ENCODE measurements at regions not wholly inside any gene's neighbourhood (a gene's known extent, or its start where the extent isn't known, plus 50 kb on each side); places are given as distances from the start of the nearest gene placed in this dataset.

- no peak overlapping the region for H3K27ac ChIP-seq (ENCODE audit: low read depth, low read length, poor library complexity, severe bottlenecking)
- BruUV-seq (replicated peaks) = no TSS peak
- H3K4me3 ChIP-seq (ENCODE audit: low read depth, low read length, poor library complexity, severe bottlenecking) = no peak overlapping the region
- CTCF ChIA-PET = no interaction called here
- POLR2A ChIA-PET (ENCODE audit: low non-redundant PET) = no interaction called here
- intact Hi-C loops (cut with micrococcal nuclease; ENCODE audit: unreplicated experiment) = no loop called here
- no peak for TF ChIP-seq EZH2 (IDR thresholded peaks at IDR 0.05; ENCODE audit: borderline replicate concordance, low read depth, low read length, poor library complexity, severe bottlenecking)
- TF ChIP-seq CTCF (conservative IDR thresholded peaks at IDR 0.05; ENCODE audit: low read depth, low read length) = no peak
- H3K4me1 ChIP-seq (ENCODE audit: insufficient read depth, low read length, poor library complexity, severe bottlenecking) = no peaks in the 10 kb centered on the region
- no peaks in the 10 kb centered on the region for H3K27me3 ChIP-seq (replicated peaks; ENCODE audit: insufficient read depth, low read depth, low read length, poor library complexity)
- no peaks in the 10 kb centered on the region for H3K36me3 ChIP-seq (ENCODE audit: insufficient read depth, low read length, poor library complexity, severe bottlenecking)
- no peaks in the 10 kb centered on the region for H3K9me3 ChIP-seq (ENCODE audit: low read depth, low read length, poor library complexity, severe bottlenecking)
- DNase-seq (ENCODE audit: low spot score) = no peak
These were observed 120.7 kb downstream of the TM2D1 start for GRCh38 chr1:61604261-61604660.

GRCh38 chr1:61602663-61603062, 122.3 kb downstream of the TM2D1 start:
- H3K9me3 ChIP-seq (ENCODE audit: low read depth, low read length, poor library complexity, severe bottlenecking) = no peaks in the 10 kb centered on the region
- ChIA-PET CTCF (no interaction called here), POLR2A (ENCODE audit: low non-redundant PET) (no interaction called here)
- H3K4me3 ChIP-seq (ENCODE audit: low read depth, low read length, poor library complexity, severe bottlenecking) = no peak overlapping the region
- no peaks in the 10 kb centered on the region for H3K4me1 ChIP-seq (ENCODE audit: insufficient read depth, low read length, poor library complexity, severe bottlenecking)
- H3K27ac ChIP-seq (ENCODE audit: low read depth, low read length, poor library complexity, severe bottlenecking) = no peak overlapping the region
- BruUV-seq (replicated peaks) = no TSS peak
- intact Hi-C loops (cut with micrococcal nuclease; ENCODE audit: unreplicated experiment) = no loop called here
- TF ChIP-seq CTCF (conservative IDR thresholded peaks at IDR 0.05; ENCODE audit: low read depth, low read length) = no peak
- no peak for TF ChIP-seq EZH2 (IDR thresholded peaks at IDR 0.05; ENCODE audit: borderline replicate concordance, low read depth, low read length, poor library complexity, severe bottlenecking)
- no peaks in the 10 kb centered on the region for H3K27me3 ChIP-seq (replicated peaks; ENCODE audit: insufficient read depth, low read depth, low read length, poor library complexity)
- DNase-seq (ENCODE audit: low spot score) = no peak
- H3K36me3 ChIP-seq (ENCODE audit: insufficient read depth, low read length, poor library complexity, severe bottlenecking) = no peaks in the 10 kb centered on the region

GRCh38 chr1:61597601-61598000, 127.3 kb downstream of the TM2D1 start:
- Histone ChIP-seq H3K9me3 (ENCODE audit: low read depth, low read length, poor library complexity, severe bottlenecking) (no peaks in the 10 kb centered on the region), H3K27ac (ENCODE audit: low read depth, low read length, poor library complexity, severe bottlenecking) (no peak overlapping the region), H3K4me1 (ENCODE audit: insufficient read depth, low read length, poor library complexity, severe bottlenecking) (no peaks in the 10 kb centered on the region), H3K27me3 (replicated peaks; ENCODE audit: insufficient read depth, low read depth, low read length, poor library complexity) (no peaks in the 10 kb centered on the region), H3K4me3 (ENCODE audit: low read depth, low read length, poor library complexity, severe bottlenecking) (no peak overlapping the region), H3K36me3 (ENCODE audit: insufficient read depth, low read length, poor library complexity, severe bottlenecking) (no peaks in the 10 kb centered on the region)
- CTCF ChIA-PET = no interaction called here
- intact Hi-C loops (cut with micrococcal nuclease; ENCODE audit: unreplicated experiment) = no loop called here
- DNase-seq (ENCODE audit: low spot score) = no peak
- no peak for TF ChIP-seq EZH2 (IDR thresholded peaks at IDR 0.05; ENCODE audit: borderline replicate concordance, low read depth, low read length, poor library complexity, severe bottlenecking)
- TF ChIP-seq CTCF (conservative IDR thresholded peaks at IDR 0.05; ENCODE audit: low read depth, low read length) = no peak
- no TSS peak for BruUV-seq (replicated peaks)
- POLR2A ChIA-PET (ENCODE audit: low non-redundant PET) = no interaction called here

Measured in A673 (cell line).